ENCODE measurements at regions not wholly inside any gene's neighbourhood (a gene's known extent, or its start where the extent isn't known, plus 50 kb on each side); places are given as distances from the start of the nearest gene placed in this dataset.

DNA sequence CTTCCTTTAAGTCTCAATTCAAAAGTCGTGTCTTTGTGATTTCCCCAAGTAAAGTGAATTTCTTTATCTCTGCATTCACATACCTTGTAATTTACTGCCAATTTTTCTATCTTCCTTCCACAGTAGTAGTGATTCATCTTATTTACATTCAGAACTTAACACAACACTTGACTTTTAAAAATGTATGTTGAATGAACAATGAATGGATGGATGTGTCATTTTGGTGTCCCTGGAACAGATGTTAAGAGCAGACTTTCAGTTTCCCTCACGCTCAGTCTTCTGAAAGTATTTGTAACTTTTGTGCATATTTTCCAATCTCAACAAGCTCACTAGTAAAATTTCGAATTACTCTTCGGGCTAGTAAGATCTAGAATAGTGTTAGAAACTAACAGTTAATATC is 352.0 kb downstream of the HHIPL2 start:
- TF ChIP-seq, protein P1, sequence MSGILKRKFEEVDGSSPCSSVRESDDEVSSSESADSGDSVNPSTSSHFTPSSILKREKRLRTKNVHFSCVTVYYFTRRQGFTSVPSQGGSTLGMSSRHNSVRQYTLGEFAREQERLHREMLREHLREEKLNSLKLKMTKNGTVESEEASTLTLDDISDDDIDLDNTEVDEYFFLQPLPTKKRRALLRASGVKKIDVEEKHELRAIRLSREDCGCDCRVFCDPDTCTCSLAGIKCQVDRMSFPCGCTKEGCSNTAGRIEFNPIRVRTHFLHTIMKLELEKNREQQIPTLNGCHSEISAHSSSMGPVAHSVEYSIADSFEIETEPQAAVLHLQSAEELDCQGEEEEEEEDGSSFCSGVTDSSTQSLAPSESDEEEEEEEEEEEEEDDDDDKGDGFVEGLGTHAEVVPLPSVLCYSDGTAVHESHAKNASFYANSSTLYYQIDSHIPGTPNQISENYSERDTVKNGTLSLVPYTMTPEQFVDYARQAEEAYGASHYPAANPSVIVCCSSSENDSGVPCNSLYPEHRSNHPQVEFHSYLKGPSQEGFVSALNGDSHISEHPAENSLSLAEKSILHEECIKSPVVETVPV (CRISPR knock-in tag; IDR thresholded peaks at IDR 0.05): no peak
- TF ChIP-seq ARNTL (CRISPR knock-in tag; IDR thresholded peaks at IDR 0.05; ENCODE audit: borderline replicate concordance, low read depth): no peak
- no peak for TF ChIP-seq OSR1 (CRISPR knock-in tag; IDR thresholded peaks at IDR 0.05)
- TF ChIP-seq BACH2 (CRISPR knock-in tag; IDR thresholded peaks at IDR 0.05; ENCODE audit: borderline replicate concordance): no peak
- TF ChIP-seq ISL1 (CRISPR knock-in tag; IDR thresholded peaks at IDR 0.05): no peak
- TF ChIP-seq, protein P2, sequence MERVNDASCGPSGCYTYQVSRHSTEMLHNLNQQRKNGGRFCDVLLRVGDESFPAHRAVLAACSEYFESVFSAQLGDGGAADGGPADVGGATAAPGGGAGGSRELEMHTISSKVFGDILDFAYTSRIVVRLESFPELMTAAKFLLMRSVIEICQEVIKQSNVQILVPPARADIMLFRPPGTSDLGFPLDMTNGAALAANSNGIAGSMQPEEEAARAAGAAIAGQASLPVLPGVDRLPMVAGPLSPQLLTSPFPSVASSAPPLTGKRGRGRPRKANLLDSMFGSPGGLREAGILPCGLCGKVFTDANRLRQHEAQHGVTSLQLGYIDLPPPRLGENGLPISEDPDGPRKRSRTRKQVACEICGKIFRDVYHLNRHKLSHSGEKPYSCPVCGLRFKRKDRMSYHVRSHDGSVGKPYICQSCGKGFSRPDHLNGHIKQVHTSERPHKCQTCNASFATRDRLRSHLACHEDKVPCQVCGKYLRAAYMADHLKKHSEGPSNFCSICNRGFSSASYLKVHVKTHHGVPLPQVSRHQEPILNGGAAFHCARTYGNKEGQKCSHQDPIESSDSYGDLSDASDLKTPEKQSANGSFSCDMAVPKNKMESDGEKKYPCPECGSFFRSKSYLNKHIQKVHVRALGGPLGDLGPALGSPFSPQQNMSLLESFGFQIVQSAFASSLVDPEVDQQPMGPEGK (CRISPR knock-in tag; IDR thresholded peaks at IDR 0.05; ENCODE audit: borderline replicate concordance): no peak
- TF ChIP-seq ZNF565 (CRISPR knock-in tag; conservative IDR thresholded peaks at IDR 0.05; ENCODE audit: low read depth): no peak
- TF ChIP-seq ZC3H10 (CRISPR knock-in tag; IDR thresholded peaks at IDR 0.05): no peak
- TF ChIP-seq, protein P3, sequence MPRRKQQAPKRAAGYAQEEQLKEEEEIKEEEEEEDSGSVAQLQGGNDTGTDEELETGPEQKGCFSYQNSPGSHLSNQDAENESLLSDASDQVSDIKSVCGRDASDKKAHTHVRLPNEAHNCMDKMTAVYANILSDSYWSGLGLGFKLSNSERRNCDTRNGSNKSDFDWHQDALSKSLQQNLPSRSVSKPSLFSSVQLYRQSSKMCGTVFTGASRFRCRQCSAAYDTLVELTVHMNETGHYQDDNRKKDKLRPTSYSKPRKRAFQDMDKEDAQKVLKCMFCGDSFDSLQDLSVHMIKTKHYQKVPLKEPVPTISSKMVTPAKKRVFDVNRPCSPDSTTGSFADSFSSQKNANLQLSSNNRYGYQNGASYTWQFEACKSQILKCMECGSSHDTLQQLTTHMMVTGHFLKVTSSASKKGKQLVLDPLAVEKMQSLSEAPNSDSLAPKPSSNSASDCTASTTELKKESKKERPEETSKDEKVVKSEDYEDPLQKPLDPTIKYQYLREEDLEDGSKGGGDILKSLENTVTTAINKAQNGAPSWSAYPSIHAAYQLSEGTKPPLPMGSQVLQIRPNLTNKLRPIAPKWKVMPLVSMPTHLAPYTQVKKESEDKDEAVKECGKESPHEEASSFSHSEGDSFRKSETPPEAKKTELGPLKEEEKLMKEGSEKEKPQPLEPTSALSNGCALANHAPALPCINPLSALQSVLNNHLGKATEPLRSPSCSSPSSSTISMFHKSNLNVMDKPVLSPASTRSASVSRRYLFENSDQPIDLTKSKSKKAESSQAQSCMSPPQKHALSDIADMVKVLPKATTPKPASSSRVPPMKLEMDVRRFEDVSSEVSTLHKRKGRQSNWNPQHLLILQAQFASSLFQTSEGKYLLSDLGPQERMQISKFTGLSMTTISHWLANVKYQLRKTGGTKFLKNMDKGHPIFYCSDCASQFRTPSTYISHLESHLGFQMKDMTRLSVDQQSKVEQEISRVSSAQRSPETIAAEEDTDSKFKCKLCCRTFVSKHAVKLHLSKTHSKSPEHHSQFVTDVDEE (CRISPR knock-in tag; IDR thresholded peaks at IDR 0.05): no peak
- no peak for TF ChIP-seq ESRRG (CRISPR knock-in tag; IDR thresholded peaks at IDR 0.05)
- TF ChIP-seq GLIS3 (CRISPR knock-in tag; IDR thresholded peaks at IDR 0.05): no peak
- no peak for TF ChIP-seq ZNF8 (CRISPR knock-in tag; IDR thresholded peaks at IDR 0.05)
- TF ChIP-seq, protein P4, sequence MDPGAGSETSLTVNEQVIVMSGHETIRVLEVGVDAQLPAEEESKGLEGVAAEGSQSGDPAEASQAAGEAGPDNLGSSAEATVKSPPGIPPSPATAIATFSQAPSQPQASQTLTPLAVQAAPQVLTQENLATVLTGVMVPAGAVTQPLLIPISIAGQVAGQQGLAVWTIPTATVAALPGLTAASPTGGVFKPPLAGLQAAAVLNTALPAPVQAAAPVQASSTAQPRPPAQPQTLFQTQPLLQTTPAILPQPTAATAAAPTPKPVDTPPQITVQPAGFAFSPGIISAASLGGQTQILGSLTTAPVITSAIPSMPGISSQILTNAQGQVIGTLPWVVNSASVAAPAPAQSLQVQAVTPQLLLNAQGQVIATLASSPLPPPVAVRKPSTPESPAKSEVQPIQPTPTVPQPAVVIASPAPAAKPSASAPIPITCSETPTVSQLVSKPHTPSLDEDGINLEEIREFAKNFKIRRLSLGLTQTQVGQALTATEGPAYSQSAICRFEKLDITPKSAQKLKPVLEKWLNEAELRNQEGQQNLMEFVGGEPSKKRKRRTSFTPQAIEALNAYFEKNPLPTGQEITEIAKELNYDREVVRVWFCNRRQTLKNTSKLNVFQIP (CRISPR knock-in tag; IDR thresholded peaks at IDR 0.05; ENCODE audit: borderline replicate concordance, low read depth): no peak
- ATAC-seq: no peak

DNA sequence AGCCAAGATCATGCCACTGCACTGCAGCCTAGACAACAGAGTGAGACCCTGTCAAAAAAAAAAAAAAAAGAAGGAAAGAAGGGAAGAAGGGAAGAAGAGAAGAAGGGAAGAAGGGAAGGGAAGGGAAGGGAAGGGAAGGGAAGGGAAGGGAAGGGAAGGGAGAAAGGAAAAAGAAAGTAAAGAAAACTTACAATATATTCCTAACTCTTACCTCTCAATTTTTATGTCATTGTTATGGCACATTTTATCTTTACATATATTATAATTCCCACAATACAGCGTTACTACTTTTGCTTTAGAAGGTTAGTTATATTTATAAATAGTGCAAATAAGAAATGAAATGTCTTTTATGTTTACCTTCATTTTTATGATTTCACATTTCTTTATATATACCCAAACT is 358.7 kb downstream of the HHIPL2 start:
- no peak for ATAC-seq
- no peak for TF ChIP-seq ZFP30 (CRISPR knock-in tag; IDR thresholded peaks at IDR 0.05)
- no peak for TF ChIP-seq ZNF565 (CRISPR knock-in tag; conservative IDR thresholded peaks at IDR 0.05; ENCODE audit: low read depth)
- TF ChIP-seq ZNF8 (CRISPR knock-in tag; IDR thresholded peaks at IDR 0.05): no peak
- TF ChIP-seq, protein P2 (CRISPR knock-in tag; IDR thresholded peaks at IDR 0.05; ENCODE audit: borderline replicate concordance): no peak
- TF ChIP-seq ZFP3 (CRISPR knock-in tag; IDR thresholded peaks at IDR 0.05): no peak
- no peak for TF ChIP-seq TCF4 (CRISPR knock-in tag; IDR thresholded peaks at IDR 0.05; ENCODE audit: borderline replicate concordance)
- no peak for TF ChIP-seq ZC3H10 (CRISPR knock-in tag; IDR thresholded peaks at IDR 0.05)
- TF ChIP-seq, protein P1 (CRISPR knock-in tag; IDR thresholded peaks at IDR 0.05): no peak
- TF ChIP-seq, protein P4 (CRISPR knock-in tag; IDR thresholded peaks at IDR 0.05; ENCODE audit: borderline replicate concordance, low read depth): no peak
- no peak for TF ChIP-seq TOX (CRISPR knock-in tag; IDR thresholded peaks at IDR 0.05; ENCODE audit: borderline replicate concordance)
- no peak for TF ChIP-seq CSDC2 (CRISPR knock-in tag; IDR thresholded peaks at IDR 0.05)
- TF ChIP-seq RARB (CRISPR knock-in tag; IDR thresholded peaks at IDR 0.05): no peak
- TF ChIP-seq, protein P5, sequence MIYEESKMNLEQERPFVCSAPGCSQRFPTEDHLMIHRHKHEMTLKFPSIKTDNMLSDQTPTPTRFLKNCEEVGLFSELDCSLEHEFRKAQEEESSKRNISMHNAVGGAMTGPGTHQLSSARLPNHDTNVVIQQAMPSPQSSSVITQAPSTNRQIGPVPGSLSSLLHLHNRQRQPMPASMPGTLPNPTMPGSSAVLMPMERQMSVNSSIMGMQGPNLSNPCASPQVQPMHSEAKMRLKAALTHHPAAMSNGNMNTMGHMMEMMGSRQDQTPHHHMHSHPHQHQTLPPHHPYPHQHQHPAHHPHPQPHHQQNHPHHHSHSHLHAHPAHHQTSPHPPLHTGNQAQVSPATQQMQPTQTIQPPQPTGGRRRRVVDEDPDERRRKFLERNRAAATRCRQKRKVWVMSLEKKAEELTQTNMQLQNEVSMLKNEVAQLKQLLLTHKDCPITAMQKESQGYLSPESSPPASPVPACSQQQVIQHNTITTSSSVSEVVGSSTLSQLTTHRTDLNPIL (CRISPR knock-in tag; IDR thresholded peaks at IDR 0.05; ENCODE audit: low read depth): no peak
- no peak for TF ChIP-seq SNAI2 (CRISPR knock-in tag; IDR thresholded peaks at IDR 0.05)
- no peak for TF ChIP-seq ISL1 (CRISPR knock-in tag; IDR thresholded peaks at IDR 0.05)
- no peak for TF ChIP-seq PPARA (CRISPR knock-in tag; IDR thresholded peaks at IDR 0.05; ENCODE audit: borderline replicate concordance)

All from SK-N-SH treated with all-trans-retinoic acid at 6 μM for 48 hours (cell line).